ENCODE measurements at regions not wholly inside any gene's neighbourhood (a gene's known extent, or its start where the extent isn't known, plus 50 kb on each side); places are given as distances from the start of the nearest gene placed in this dataset.

- Histone ChIP-seq H3K9ac (ENCODE audit: low read length) (no peak overlapping the region), H3K27ac (ENCODE audit: low read length) (no peak overlapping the region), H3F3A (ENCODE audit: insufficient read depth, low read length, poor library complexity, severe bottlenecking) (no peaks in the 10 kb centered on the region), H3K4me3 (ENCODE audit: low read length) (no peak overlapping the region), H3K9me3 (ENCODE audit: low read length) (no peaks in the 10 kb centered on the region), H2AFZ (ENCODE audit: low read depth, low read length) (no peak overlapping the region), H3K4me2 (ENCODE audit: low read length) (no peak overlapping the region), H3K9me2 (ENCODE audit: insufficient read depth, low read length) (no peaks in the 10 kb centered on the region), H3K27me3 (ENCODE audit: insufficient read depth, low read depth, low read length) (no peaks in the 10 kb centered on the region), H4K20me1 (ENCODE audit: insufficient read depth) (no peaks in the 10 kb centered on the region), H3K36me3 (ENCODE audit: insufficient read depth, low read length) (no peaks in the 10 kb centered on the region), H3K79me2 (replicated peaks; ENCODE audit: insufficient read depth, low read length) (no peaks in the 10 kb centered on the region)
- TF ChIP-seq SMC3 (conservative IDR thresholded peaks at IDR 0.05; ENCODE audit: poor library complexity), result no peak
- no peak for TF ChIP-seq TAF1 (IDR thresholded peaks at IDR 0.05; ENCODE audit: low read depth)
- no peak for TF ChIP-seq MXI1 (conservative IDR thresholded peaks at IDR 0.05; ENCODE audit: poor library complexity, severe bottlenecking)
- no peak for TF ChIP-seq POLR2AphosphoS5 (IDR thresholded peaks at IDR 0.05)
These were observed 189.3 kb downstream of the GLI2 start for GRCh38 chr2:120924924-120925323.

- Histone ChIP-seq H3K27ac (ENCODE audit: low read length) (no peak overlapping the region), H4K20me1 (ENCODE audit: insufficient read depth) (no peaks in the 10 kb centered on the region), H3K9me3 (ENCODE audit: low read length) (no peaks in the 10 kb centered on the region), H3K4me3 (ENCODE audit: low read length) (no peak overlapping the region), H3K4me2 (ENCODE audit: low read length) (no peak overlapping the region), H3K27me3 (ENCODE audit: insufficient read depth, low read depth, low read length) (no peaks in the 10 kb centered on the region), H2AFZ (ENCODE audit: low read depth, low read length) (no peak overlapping the region), H3F3A (ENCODE audit: insufficient read depth, low read length, poor library complexity, severe bottlenecking) (no peaks in the 10 kb centered on the region), H3K9me2 (ENCODE audit: insufficient read depth, low read length) (no peaks in the 10 kb centered on the region), H3K36me3 (ENCODE audit: insufficient read depth, low read length) (no peaks in the 10 kb centered on the region), H3K79me2 (replicated peaks; ENCODE audit: insufficient read depth, low read length) (no peaks in the 10 kb centered on the region), H3K9ac (ENCODE audit: low read length) (no peak overlapping the region)
- TF ChIP-seq TAF1 (IDR thresholded peaks at IDR 0.05; ENCODE audit: low read depth), result no peak
- no peak for TF ChIP-seq EP300 (conservative IDR thresholded peaks at IDR 0.05; ENCODE audit: poor library complexity, severe bottlenecking)
- no peak for TF ChIP-seq POLR2AphosphoS5 (IDR thresholded peaks at IDR 0.05)
- no peak for TF ChIP-seq RAD21 (conservative IDR thresholded peaks at IDR 0.05)
- TF ChIP-seq EZH2 (IDR thresholded peaks at IDR 0.05; ENCODE audit: borderline replicate concordance, insufficient read depth, low read length, poor library complexity, severe bottlenecking), result no peak
- TF ChIP-seq REST (IDR thresholded peaks at IDR 0.05; ENCODE audit: borderline replicate concordance), result no peak
- TF ChIP-seq MXI1 (conservative IDR thresholded peaks at IDR 0.05; ENCODE audit: poor library complexity, severe bottlenecking), result no peak
- no peak for TF ChIP-seq CTCF (IDR thresholded peaks at IDR 0.05; ENCODE audit: poor library complexity, severe bottlenecking)
- TF ChIP-seq SMC3 (conservative IDR thresholded peaks at IDR 0.05; ENCODE audit: poor library complexity), result no peak
These were observed 191.0 kb downstream of the GLI2 start for GRCh38 chr2:120926463-120927264.

Measured in neural cell (in vitro differentiated cells).